ENCODE measurements at regions not wholly inside any gene's neighbourhood (a gene's known extent, or its start where the extent isn't known, plus 50 kb on each side); places are given as distances from the start of the nearest gene placed in this dataset.
"Not testable (repeated sequence)": the region's sequence is repeated elsewhere in the genome, so short reads cannot be mapped to it uniquely, and the experiment has no call there.

DNA sequence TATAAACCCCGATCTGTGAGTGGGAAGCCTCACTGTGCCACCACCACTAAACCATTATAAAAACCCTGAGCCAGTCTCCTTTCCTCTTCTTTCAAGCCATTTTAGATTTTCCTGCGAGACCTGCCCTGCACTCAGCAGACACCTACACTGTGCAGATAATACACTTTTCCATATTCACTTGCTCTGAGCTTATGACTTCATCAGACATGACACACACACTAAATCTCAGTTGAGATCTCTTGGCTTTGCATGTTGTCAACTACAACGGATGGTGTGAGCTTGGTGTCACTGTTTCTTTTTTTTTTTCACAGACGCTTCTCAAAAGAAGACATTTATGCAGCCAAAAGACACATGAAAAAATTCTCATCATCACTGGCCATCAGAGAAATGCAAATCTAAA lies 839.0 kb downstream of the TMEM121 start:
- TF ChIP-seq, protein P1, sequence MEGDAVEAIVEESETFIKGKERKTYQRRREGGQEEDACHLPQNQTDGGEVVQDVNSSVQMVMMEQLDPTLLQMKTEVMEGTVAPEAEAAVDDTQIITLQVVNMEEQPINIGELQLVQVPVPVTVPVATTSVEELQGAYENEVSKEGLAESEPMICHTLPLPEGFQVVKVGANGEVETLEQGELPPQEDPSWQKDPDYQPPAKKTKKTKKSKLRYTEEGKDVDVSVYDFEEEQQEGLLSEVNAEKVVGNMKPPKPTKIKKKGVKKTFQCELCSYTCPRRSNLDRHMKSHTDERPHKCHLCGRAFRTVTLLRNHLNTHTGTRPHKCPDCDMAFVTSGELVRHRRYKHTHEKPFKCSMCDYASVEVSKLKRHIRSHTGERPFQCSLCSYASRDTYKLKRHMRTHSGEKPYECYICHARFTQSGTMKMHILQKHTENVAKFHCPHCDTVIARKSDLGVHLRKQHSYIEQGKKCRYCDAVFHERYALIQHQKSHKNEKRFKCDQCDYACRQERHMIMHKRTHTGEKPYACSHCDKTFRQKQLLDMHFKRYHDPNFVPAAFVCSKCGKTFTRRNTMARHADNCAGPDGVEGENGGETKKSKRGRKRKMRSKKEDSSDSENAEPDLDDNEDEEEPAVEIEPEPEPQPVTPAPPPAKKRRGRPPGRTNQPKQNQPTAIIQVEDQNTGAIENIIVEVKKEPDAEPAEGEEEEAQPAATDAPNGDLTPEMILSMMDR (IDR thresholded peaks at IDR 0.05), result not testable (repeated sequence)
- not testable (repeated sequence) for TF ChIP-seq POLR2AphosphoS5 (IDR thresholded peaks at IDR 0.05)
